ENCODE measurements at regions not wholly inside any gene's neighbourhood (a gene's known extent, or its start where the extent isn't known, plus 50 kb on each side); places are given as distances from the start of the nearest gene placed in this dataset.

DNA sequence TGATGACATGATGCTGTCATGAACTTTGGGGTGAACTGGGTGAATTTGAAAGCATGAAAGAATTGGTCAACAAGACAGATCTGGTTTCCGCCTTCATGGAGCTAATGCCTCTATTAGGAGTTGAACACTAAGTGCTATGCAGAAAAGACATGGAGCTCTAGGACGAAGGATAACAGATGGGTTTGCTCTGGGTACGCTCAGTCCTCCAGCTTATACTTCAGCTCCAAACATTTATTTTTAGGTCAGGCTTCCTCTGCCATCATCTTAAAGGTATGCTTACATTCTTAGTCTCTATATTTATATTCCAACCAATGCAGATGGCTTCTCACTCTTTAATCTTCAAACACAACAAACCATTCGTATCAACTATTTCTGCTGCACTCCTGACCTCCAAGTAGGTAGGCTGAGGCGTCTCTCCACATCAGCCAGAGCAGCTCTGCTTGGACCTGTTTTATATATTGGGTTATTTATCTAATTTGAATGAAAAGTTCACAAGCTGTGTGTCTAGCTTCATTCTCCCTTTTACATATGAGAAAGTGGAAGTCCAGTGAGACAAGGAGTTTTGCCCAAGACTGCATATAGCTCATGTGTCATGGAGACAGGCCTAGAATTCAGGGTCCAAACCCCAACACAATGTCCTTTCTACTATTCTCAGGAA, 226.3 kb downstream of the SPTSSA start:
- no peak for TF ChIP-seq POLR2A (IDR thresholded peaks at IDR 0.05; ENCODE audit: low read length)
- no peak for TF ChIP-seq GATA1 (IDR thresholded peaks at IDR 0.05; ENCODE audit: low read depth, low read length)
- DNase-seq = no peak

DNA sequence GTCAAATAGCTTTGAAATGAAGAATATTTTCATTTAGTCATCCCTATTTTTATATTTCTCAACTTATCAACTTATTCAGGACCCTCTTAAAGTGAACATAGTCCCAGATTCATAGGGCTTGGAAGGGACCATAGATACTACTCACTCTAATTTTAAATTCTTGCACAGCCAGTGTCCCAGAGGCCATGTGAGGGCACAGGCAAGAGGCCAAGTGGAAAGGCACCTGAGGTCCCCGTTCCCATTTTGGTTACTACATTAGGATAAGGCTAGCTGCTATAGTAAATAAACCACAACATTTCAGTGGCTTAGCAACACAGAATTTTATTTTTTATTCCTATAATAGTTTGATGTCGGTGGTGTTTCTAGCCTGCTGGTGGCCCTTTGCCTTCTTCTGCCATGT, 227.8 kb downstream of the SPTSSA start:
- DNase-seq = no peak
- no peak for TF ChIP-seq POLR2A (IDR thresholded peaks at IDR 0.05; ENCODE audit: low read length)
- no peak for TF ChIP-seq GATA1 (IDR thresholded peaks at IDR 0.05; ENCODE audit: low read depth, low read length)

DNA sequence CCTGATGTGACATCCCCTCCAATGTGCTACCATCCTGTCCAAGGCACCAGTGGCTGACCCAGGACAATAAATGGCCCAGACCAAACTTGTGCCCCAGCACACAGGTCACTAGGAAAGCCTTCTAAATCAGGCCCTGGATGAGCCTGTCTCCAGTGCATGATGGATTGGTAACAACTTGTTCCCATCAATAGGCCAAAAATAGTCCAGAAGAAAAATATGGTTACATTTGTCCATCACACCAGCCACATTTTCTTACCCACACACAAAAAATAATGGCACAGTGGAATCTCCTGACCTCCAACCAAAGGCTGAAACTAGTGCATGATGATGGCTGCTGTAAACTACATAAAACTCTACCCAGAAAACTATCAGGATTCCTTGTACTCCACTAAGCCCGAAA, 228.4 kb downstream of the SPTSSA start:
- TF ChIP-seq POLR2A (IDR thresholded peaks at IDR 0.05; ENCODE audit: low read length) (no peak), GATA1 (IDR thresholded peaks at IDR 0.05; ENCODE audit: low read depth, low read length) (no peak)
- DNase-seq = no peak

DNA sequence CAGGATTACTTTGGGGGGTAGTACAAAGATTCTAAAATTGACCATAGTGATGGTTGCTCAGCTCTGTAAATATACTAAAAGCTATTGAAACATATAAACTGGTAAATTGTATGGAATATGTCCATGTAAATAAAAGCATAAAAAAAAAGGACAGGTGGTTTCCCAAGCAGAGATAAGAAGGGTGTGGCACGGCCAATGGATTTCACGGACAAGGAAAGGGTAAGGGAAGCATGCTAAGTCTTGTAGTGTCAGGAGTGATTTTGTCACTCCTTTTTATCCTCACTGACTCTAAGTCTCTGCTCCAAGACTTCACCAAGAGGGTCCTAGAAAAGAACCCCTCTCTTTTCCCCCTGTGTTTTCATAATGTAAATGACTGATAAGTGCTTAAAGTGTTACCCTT, 229.2 kb downstream of the SPTSSA start:
- no peak for DNase-seq
- TF ChIP-seq GATA1 (IDR thresholded peaks at IDR 0.05; ENCODE audit: low read depth, low read length) (no peak), POLR2A (IDR thresholded peaks at IDR 0.05; ENCODE audit: low read length) (no peak)

DNA sequence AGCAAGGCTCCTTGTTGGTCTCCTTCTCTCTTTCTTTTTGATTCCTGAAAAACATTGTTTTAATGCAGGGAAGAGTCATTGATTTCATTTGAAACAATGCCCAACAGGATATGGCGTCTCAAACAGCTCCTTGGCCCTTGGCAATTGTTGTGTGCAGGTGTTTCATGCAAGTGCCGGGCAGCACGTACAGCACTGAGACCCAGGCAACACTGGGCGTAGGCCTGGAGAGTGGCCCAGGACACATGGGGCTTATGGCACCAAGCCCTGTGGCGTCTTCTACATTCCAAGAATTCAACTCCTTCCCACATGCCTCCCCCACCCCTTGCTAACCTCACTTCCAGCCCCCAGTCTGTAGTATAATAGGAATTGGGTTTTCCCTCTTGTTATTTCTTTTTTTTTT, 230.4 kb downstream of the SPTSSA start:
- no peak for TF ChIP-seq POLR2A (IDR thresholded peaks at IDR 0.05; ENCODE audit: low read length)
- TF ChIP-seq GATA1 (IDR thresholded peaks at IDR 0.05; ENCODE audit: low read depth, low read length) = no peak
- DNase-seq = no peak

DNA sequence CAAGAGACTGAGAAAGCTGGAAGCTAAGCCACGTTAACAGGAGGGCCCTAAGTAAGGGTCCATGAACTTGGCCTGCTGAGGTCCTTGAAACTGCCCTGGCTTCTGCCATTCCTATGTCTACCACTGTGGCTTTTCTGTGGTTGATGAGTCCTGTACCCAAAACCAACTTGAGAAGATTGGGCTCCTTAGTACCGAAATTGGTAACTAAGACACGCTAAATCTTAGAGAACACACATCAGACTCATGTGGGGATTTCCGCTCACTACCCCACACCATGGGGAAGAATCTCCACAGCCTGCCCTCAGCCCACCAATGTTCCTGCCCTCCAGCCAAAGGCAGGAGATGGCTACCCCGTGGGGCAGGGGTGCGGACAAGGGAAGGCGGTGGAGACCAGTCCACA, 232.9 kb downstream of the SPTSSA start:
- TF ChIP-seq GATA1 (IDR thresholded peaks at IDR 0.05; ENCODE audit: low read depth, low read length) (no peak), POLR2A (IDR thresholded peaks at IDR 0.05; ENCODE audit: low read length) (no peak)
- DNase-seq = no peak

DNA sequence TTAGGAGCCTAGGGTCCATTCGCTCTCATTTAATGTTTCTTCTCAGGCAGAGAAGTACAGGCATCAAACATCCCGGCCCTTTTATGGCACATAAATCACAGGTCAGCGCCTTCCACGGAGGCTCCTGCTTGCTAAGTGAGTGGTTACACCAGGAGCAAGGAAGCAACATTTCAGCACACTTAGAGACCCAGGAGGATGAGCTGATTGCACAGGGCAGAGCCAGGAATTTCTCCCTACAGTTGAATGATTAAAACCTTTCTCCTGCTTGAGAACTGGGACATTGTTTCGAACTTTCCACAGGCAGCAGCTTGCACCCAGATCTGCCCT, 233.4 kb downstream of the SPTSSA start:
- TF ChIP-seq GATA1 (IDR thresholded peaks at IDR 0.05; ENCODE audit: low read depth, low read length) = no peak
- no peak for TF ChIP-seq POLR2A (IDR thresholded peaks at IDR 0.05; ENCODE audit: low read length)

DNA sequence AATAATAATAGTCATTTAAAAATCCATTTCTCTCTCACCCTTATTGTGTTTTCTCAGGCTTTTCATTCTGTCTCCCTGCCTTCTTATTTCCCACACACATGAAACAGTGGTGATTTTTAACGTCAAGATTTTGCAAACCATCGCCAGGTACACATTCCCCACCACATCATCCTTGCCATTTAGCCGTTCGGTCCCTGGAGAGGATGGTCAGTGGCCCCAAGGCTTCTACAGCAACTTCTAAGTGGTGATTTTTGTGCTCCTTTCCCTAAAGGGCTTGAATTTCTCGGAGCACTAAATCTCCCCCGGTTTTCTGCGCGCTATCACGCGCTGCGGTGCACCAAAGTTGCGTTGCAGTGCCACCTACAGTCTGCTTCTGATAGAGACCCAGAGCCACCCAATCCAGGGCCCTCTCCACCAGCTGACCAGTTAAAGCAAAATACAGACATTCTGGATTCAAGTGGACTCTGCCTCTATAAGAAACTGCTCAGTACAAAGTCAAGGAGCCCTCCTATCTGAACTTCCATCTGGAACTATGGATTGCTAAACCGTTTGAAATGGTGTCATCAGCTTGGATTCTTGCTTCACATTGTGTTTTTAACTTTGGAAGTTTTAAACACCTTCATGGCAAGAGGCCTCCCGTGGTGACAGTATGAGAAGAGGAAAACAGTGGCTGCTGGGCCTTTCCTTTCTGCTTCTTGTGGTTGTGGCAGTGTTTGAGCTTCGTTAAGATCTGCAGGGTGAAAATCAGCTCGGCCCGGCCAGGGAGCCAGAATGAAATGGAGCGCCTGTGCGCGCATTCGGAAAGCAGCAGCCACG, 234.0 kb downstream of the SPTSSA start:
- peak; percentile 39 to 58 for DNase-seq
- no peak for TF ChIP-seq GATA1 (IDR thresholded peaks at IDR 0.05; ENCODE audit: low read depth, low read length)
- no peak for TF ChIP-seq POLR2A (IDR thresholded peaks at IDR 0.05; ENCODE audit: low read length)

More for the DNA sequence above, 233.4 kb downstream of the SPTSSA start:
- no peak for DNase-seq

DNA sequence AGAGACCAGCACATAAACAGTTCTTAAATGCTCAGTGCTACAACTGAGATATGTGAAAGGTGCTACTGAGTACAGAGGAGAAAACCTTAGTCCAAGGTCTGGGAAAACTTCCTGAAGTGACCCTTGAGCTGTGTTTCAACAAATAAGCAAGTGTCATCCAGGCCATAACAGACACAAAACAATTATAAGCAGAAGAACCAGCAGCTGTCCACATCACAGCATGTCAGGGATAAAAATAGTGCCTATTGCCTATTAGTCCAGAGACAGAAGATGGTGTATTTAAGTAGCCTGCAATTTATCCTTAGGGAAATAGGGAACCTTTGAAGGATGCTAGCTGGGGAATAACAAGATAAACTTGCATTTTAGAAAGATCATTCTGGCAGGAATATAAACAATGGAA, 237.8 kb downstream of the SPTSSA start:
- TF ChIP-seq GATA1 (IDR thresholded peaks at IDR 0.05; ENCODE audit: low read depth, low read length) (no peak), POLR2A (IDR thresholded peaks at IDR 0.05; ENCODE audit: low read length) (no peak)
- no peak for DNase-seq

DNA sequence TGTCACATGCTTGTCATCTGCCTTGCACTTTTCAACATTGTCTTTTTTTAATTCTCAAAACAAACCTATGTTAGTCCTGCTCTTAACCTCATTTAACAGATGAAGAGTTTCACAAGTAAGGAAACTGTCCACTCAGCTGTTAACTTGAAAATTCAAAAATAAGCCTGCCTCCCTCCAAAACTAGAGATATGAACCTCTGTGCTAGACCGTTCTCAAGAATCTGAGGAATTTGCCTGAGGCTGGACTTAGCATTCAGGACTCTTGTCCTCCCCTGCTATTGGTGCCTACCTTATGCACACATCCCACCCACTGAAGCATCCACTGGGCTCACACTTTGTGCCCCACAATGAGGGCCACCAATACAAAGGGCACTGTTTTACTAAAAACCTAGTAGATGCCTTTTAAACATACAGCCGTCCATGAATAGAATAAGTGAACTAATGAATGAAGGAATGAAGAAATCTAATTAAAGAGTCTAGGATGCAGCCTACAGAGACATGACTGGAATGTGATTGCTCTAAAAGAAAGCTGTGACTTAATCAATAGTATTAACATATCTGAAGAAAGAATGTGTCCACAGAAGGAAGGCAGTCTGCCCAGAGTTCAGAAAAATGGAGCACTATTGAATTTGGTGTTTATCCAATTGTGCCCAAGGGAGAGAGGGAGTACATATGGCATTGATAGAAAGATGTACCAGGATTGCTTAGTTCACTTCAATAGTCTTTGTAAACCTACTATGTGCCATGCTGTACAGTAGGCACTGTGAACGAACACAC, 238.5 kb downstream of the SPTSSA start:
- DNase-seq = no peak
- TF ChIP-seq POLR2A (IDR thresholded peaks at IDR 0.05; ENCODE audit: low read length) = no peak
- TF ChIP-seq GATA1 (IDR thresholded peaks at IDR 0.05; ENCODE audit: low read depth, low read length) = no peak

DNA sequence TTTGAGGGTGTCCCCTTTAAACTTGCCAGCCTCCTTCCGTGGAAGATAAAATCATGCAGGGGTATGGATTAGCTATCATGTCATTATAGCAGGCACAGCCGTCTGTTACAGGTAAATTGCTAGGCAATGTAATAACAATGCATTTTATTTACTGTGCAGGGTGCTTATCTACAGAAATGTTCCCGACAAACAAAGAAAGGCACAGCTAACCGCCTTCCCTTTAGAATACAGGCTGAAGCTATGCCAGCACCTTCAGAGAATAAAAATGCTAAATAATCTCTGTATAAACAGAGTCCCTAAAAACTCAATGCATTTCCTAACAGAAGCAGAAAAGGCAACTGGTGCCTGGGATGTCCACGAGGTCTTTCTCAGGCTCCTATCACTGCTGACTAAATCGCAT, 239.2 kb downstream of the SPTSSA start:
- TF ChIP-seq POLR2A (IDR thresholded peaks at IDR 0.05; ENCODE audit: low read length) (no peak), GATA1 (IDR thresholded peaks at IDR 0.05; ENCODE audit: low read depth, low read length) (no peak)
- DNase-seq = no peak

DNA sequence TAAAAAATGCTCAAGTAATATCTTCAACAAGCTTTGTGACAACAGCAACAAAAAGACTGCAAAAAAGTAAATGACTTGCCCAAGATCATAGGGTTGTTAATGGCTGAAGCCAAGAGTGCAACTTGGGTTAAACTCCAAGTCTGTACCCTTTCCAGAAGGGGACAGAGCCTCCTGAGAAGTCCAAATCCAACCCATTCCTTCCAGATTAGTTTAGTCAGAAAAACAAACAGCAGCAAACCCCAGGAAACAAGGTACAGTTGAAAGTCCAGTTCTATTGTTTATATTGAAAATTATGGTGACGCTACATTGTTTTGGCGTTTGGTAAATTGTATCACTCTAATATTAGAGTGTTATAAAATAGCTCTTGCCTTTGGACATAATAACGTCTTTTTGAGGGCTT, 239.9 kb downstream of the SPTSSA start:
- DNase-seq = no peak
- no peak for TF ChIP-seq POLR2A (IDR thresholded peaks at IDR 0.05; ENCODE audit: low read length)
- TF ChIP-seq GATA1 (IDR thresholded peaks at IDR 0.05; ENCODE audit: low read depth, low read length) = no peak

DNA sequence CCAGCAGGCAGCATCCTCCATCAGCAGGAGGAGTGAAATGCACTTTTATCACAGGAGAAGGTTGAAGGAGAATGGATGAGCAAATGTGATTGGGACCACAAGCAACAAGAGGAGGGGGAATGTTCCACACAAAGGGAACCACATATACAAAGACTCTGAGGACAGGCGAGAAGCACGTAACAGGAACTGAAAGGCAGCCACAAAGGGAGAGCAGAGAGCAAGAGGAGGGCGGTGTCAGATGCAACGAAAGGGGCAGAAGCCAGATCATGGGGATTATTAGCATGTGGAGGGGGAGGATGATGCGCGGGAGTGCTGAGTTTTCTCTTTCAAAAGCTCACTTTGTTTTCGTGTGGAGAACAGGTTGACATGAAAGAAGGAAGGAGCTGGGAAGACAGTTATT, 241.1 kb downstream of the SPTSSA start:
- DNase-seq = no peak
- TF ChIP-seq POLR2A (IDR thresholded peaks at IDR 0.05; ENCODE audit: low read length) = no peak
- no peak for TF ChIP-seq GATA1 (IDR thresholded peaks at IDR 0.05; ENCODE audit: low read depth, low read length)

DNA sequence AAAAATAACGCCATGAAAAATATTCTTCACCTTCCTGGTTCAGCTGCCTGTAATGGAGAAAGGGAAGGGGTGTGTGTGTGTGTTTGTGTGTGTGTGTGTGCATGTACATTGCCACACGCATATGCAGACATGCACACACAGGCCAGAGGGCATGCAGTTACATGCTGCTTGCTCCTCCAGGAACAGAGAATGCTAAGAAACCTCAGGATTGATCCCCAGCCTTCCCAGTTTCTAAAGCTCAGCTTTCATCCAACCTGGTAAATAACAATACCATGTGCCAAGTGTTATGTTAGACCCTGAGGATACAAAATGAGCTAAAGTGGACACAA, 241.7 kb downstream of the SPTSSA start:
- TF ChIP-seq POLR2A (IDR thresholded peaks at IDR 0.05; ENCODE audit: low read length) (no peak), GATA1 (IDR thresholded peaks at IDR 0.05; ENCODE audit: low read depth, low read length) (no peak)
- no peak for DNase-seq
